A673 (cell line): ENCODE measurements at regions not wholly inside any gene's neighbourhood (a gene's known extent, or its start where the extent isn't known, plus 50 kb on each side); places are given as distances from the start of the nearest gene placed in this dataset.

Source experiments
- CTCF ChIP-seq: fragments of 300-800, 200-600 bp; sonication (generic); conservative IDR thresholded peaks from 2 replicates; pipeline ENCODE4 v1.5.1; 2017; ENCODE audit warnings: low read depth, mild to moderate bottlenecking, antibody characterized with exemption, low read length, moderate library complexity, mixed read lengths
- EZH2 ChIP-seq: fragments of 200-600 bp; sonication (generic); IDR thresholded peaks from 2 replicates; pipeline ENCODE4 v1.6.1; 2017; ENCODE audit warnings: borderline replicate concordance, low read depth, mild to moderate bottlenecking, mixed read lengths, antibody characterized with exemption, low read length; ENCODE audit not compliant: poor library complexity, severe bottlenecking

GRCh38 chrX:30948626-30949025 lies 59.6 kb upstream of the TAB3 start:
- no peak for TF ChIP-seq CTCF
- TF ChIP-seq EZH2 = no peak
